Erythroblast (primary cell): ENCODE measurements at regions not wholly inside any gene's neighbourhood (a gene's known extent, or its start where the extent isn't known, plus 50 kb on each side); places are given as distances from the start of the nearest gene placed in this dataset.

Experiments
- GATA1 ChIP-seq: IDR thresholded peaks from 2 replicates; pipeline ENCODE4 v1.6.1; 2011; ENCODE audit warnings: low read depth, mild to moderate bottlenecking, control low read depth, low read length, moderate library complexity
- POLR2A ChIP-seq: IDR thresholded peaks from 2 replicates; pipeline ENCODE4 v1.6.1; 2011; ENCODE audit warnings: mild to moderate bottlenecking, low read length

- TF ChIP-seq POLR2A (no peak), GATA1 (no peak)
Measured at GRCh38 chr3:14279626-14280061, 101.0 kb downstream of the LSM3 start.
